Psoas muscle (tissue), 7 donors: ENCODE measurements at regions not wholly inside any gene's neighbourhood (a gene's known extent, or its start where the extent isn't known, plus 50 kb on each side); places are given as distances from the start of the nearest gene placed in this dataset.

Experiments
- ATAC-seq, 4 donors: fragments of 200-7000 bp; cut with Tn5 transposase; one replicate each; pipeline ENCODE4 v1.9.1; 2020; ENCODE audit warnings: moderate library complexity in 3 of 4, mild to moderate bottlenecking in 2 of 4
- DNase-seq, 2 donors: peaks; one replicate each; pipeline ENCODE4 v3.0.0-alpha.2; 2020
- H3K27ac ChIP-seq: fragments of 200-600 bp; one replicate; pipeline ENCODE4 v1.8.0; 2022
- H3K27me3 ChIP-seq, 3 donors: fragments of 200-600 bp in 1 of 3; one replicate each; pipeline versions ENCODE4 v1.6.1 to v1.8.0; 2013 to 2022; ENCODE audit warnings: low read length in 2 of 3, mild to moderate bottlenecking in 2 of 3, moderate library complexity in 1 of 3; ENCODE audit not compliant: insufficient read depth in 3 of 3
- H3K36me3 ChIP-seq, 2 donors: fragments of 200-600 bp in 1 of 2; one replicate each; pipeline versions ENCODE4 v1.6.1 to v1.8.0; 2013 to 2022; ENCODE audit warnings: low read depth in 1 of 2, mild to moderate bottlenecking in 1 of 2, moderate library complexity in 1 of 2; ENCODE audit not compliant: insufficient read depth in 1 of 2
- H3K4me1 ChIP-seq: fragments of 200-600 bp; one replicate; pipeline ENCODE4 v1.8.0; 2022
- H3K4me3 ChIP-seq: fragments of 200-600 bp; one replicate; pipeline ENCODE4 v1.8.0; 2022; ENCODE audit warnings: mild to moderate bottlenecking
- H3K9me3 ChIP-seq: fragments of 200-600 bp; one replicate; pipeline ENCODE4 v1.8.0; 2022
- CTCF ChIP-seq: fragments of 200-600 bp; IDR thresholded peaks from one replicate; pipeline ENCODE4 v1.8.0; 2022; ENCODE audit warnings: antibody characterized with exemption
- WGBS, 3 donors: extraction: QIAGEN DNeasy Blood & Tissue Kit; methylation state at CpG; one replicate each; pipeline versions ENCODE4 v1.1.6 to v1.1.7; 2013; 5-methylcytosine and 5-hydroxymethylcytosine counted together
- intact Hi-C, 2 donors: fragments of 100-400 bp; cut with DNase I; formaldehyde crosslinking; loops; one replicate each; pipeline versions ENCODE4 v1.11.0 to v1.14.2; 2022
- donor health status: healthy with polysubstance abuse.
- donor health status: DM: no; HTN: no; CAD: no; lungs with moderate emphysema.
- donor health status: Bipolar disorder and iron deficiency.
- donor health status: healthy.
- donor health status: DM: yes; HTN: yes; CAD: no.
- donor health status: DM: no; HTN: no; CAD: no.
- donor health status: DM: yes; HTN: yes; CAD: no.

- H3K4me1 ChIP-seq, result no peaks in the 10 kb centered on the region
- 75 to 78% (median 76%) methylated on average over 6 of the region's 6 CpGs for WGBS, 3 donors
- intact Hi-C loops, result no loop called here
- DNase-seq (no peak), ATAC-seq (no peak)
- H3K27ac ChIP-seq, result no peak overlapping the region
- no peak for TF ChIP-seq CTCF
- H3K4me3 ChIP-seq, result no peak overlapping the region
- H3K9me3 ChIP-seq, result peaks cover 17% of the 10 kb centered on the region
- H3K36me3 ChIP-seq, result no peaks in the 10 kb centered on the region
- H3K27me3 ChIP-seq, result no peaks in the 10 kb centered on the region
Observed at GRCh38 chr6:156021746-156022396, 566.2 kb upstream of the NOX3 start.

GRCh38 chr6:156017838-156018237 is 562.2 kb upstream of the NOX3 start:
- H3K27me3 ChIP-seq, result no peaks in the 10 kb centered on the region
- H3K4me1 ChIP-seq, result no peaks in the 10 kb centered on the region
- H3K4me3 ChIP-seq, result no peak overlapping the region
- no peak overlapping the region for H3K27ac ChIP-seq
- H3K9me3 ChIP-seq, result no peaks in the 10 kb centered on the region
- ATAC-seq, result no peak
- no peak for TF ChIP-seq CTCF
- intact Hi-C loops, result no loop called here
- DNase-seq, result no peak
- no peaks in the 10 kb centered on the region for H3K36me3 ChIP-seq
- WGBS, 3 donors, result 77 to 83% (median 81%) methylated on average over 3 of the region's 3 CpGs

- DNase-seq, result no peak
- Histone ChIP-seq H3K9me3 (no peaks in the 10 kb centered on the region), H3K4me3 (no peak overlapping the region), H3K36me3 (no peaks in the 10 kb centered on the region), H3K27ac (no peak overlapping the region), H3K27me3 (no peaks in the 10 kb centered on the region), H3K4me1 (no peaks in the 10 kb centered on the region)
- ATAC-seq, result no peak
- intact Hi-C loops, result no loop called here
- TF ChIP-seq CTCF, result no peak
- 75 to 79% (median 76%) methylated on average over 7 of the region's 7 CpGs for WGBS, 3 donors
Observed at GRCh38 chr6:156016186-156016976, 560.7 kb upstream of the NOX3 start.

- H3K27ac ChIP-seq, result no peak overlapping the region
- no peaks in the 10 kb centered on the region for H3K27me3 ChIP-seq
- H3K4me3 ChIP-seq, result no peak overlapping the region
- TF ChIP-seq CTCF, result no peak
- intact Hi-C loops, result no loop called here
- DNase-seq (no peak), ATAC-seq (no peak)
- no peaks in the 10 kb centered on the region for H3K36me3 ChIP-seq
- 74 to 84% (median 77%) methylated on average over 4 of the region's 4 CpGs for WGBS, 3 donors
- no peaks in the 10 kb centered on the region for H3K4me1 ChIP-seq
- no peaks in the 10 kb centered on the region for H3K9me3 ChIP-seq
Observed at GRCh38 chr6:156013155-156013554, 557.5 kb upstream of the NOX3 start.
